C4-2B (cell line): ENCODE measurements at regions not wholly inside any gene's neighbourhood (a gene's known extent, or its start where the extent isn't known, plus 50 kb on each side); places are given as distances from the start of the nearest gene placed in this dataset.

Experiments used
- H3K27ac ChIP-seq: fragments of 450-650 bp; 2 replicates; pipeline ENCODE4 v1.5.1; 2017
- CTCF ChIP-seq: fragments of 450-650 bp; conservative IDR thresholded peaks from 2 replicates; pipeline ENCODE4 v1.5.1; 2017; ENCODE audit warnings: mild to moderate bottlenecking
- ZFX ChIP-seq: fragments of 450-650 bp; IDR thresholded peaks from 2 replicates; pipeline ENCODE4 v1.6.1; 2017

DNA sequence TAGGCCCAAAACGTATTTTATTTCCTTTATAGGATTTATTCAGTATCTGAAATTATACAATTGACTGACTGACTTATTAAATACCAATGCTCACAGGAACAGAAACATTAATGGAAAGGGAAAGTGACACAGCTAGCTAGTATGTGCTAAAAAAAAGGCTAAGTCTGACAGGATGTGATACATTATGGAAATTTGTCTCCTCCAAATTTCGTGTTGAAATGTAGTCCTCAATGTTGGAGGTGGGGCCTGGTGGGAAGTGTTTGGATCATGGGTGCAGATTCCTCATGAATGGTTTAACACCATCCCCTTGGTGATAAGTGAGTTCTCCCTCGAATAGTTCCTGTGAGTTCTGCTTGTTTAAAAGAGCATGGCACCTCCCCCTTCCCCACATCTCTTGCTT, 70.6 kb upstream of the WDR75 start:
- TF ChIP-seq CTCF (no peak), ZFX (no peak)
- no peak overlapping the region for H3K27ac ChIP-seq

- no peak for TF ChIP-seq ZFX
- no peak for TF ChIP-seq CTCF
- H3K27ac ChIP-seq: no peak overlapping the region
Observed at GRCh38 chr2:189372688-189373257, 68.5 kb upstream of the WDR75 start.

DNA sequence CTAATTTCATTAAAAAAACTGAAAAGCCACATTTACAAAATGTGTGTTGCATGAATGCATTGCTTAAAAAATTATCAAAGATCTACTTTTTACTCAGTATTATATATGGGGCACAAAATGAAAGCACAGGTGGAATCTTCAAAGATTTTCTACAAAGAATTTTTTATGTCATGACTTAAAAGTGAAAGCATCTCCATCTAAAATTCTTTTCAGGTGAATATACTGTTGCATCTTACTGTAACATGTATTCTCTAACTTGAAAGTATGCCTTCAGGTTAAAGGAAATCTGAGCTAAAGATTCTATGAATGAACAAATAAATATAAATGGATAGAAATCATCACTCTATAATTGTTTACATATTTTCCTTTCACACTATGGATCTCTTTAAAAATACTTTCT, 66.8 kb upstream of the WDR75 start:
- no peak for TF ChIP-seq CTCF
- TF ChIP-seq ZFX: no peak
- H3K27ac ChIP-seq: no peak overlapping the region

- TF ChIP-seq CTCF: no peak
- H3K27ac ChIP-seq: no peak overlapping the region
Observed at GRCh38 chr2:189375842-189376241, 65.4 kb upstream of the WDR75 start.

GRCh38 chr2:189379287-189379630, 62.0 kb upstream of the WDR75 start:
- no peak overlapping the region for H3K27ac ChIP-seq

DNA sequence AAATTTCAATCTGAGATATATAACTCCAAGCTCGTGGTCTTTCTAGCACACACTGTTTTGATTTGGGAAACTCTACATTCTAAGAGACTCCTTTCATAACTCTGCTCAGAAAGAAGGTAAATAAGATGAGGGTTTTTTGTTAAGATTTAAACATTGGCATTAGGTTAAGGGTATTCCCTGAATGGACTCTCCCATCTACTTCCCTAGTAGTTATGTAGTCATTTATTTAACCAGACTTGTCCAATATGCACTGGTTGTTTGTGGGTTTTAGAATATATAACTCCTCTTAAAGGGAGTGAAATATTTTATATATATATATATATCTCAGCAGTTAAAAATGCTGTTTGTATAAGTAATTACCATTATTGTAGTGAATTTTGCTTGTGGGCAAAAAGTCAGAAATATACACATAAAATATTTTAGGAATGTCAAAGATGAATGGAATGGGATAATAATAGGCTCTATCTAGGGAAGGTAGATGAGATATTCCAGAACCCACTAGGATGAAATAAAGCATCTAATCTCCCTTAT, 61.5 kb upstream of the WDR75 start:
- TF ChIP-seq ZFX: no peak
- TF ChIP-seq CTCF: no peak
- H3K27ac ChIP-seq: no peak overlapping the region

More at GRCh38 chr2:189379287-189379630, 62.0 kb upstream of the WDR75 start:
- no peak for TF ChIP-seq ZFX
- TF ChIP-seq CTCF: no peak

DNA sequence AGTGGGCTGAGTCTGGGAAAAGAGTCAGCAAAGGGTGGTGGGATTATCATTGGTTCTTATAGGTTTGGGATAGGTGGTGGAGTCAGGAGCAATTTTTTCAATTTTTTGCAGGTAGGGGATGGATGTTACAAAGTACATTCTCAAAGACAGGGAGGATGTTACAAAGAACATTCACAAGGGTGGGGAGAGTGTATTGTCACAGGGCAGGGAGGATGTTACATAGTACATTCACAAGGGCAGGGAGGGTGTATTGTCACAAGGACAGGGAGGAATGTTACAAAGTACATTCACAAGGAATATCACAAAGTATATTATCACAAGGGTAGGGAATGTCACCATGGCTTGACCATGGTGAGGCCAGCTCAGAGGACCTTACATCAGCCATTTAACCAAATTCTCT, 58.6 kb upstream of the WDR75 start:
- TF ChIP-seq CTCF (no peak), ZFX (no peak)
- H3K27ac ChIP-seq: no peak overlapping the region
